ENCODE measurements at regions not wholly inside any gene's neighbourhood (a gene's known extent, or its start where the extent isn't known, plus 50 kb on each side); places are given as distances from the start of the nearest gene placed in this dataset.

- H3K27me3 Mint-ChIP-seq (ENCODE audit: unreplicated experiment) = no peaks in the 10 kb centered on the region
- no peak overlapping the region for H3K27ac Mint-ChIP-seq (ENCODE audit: unreplicated experiment)
- no peak overlapping the region for H3K4me3 Mint-ChIP-seq (ENCODE audit: unreplicated experiment)
- no peaks in the 10 kb centered on the region for H3K4me1 Mint-ChIP-seq (ENCODE audit: unreplicated experiment)
- no peaks in the 10 kb centered on the region for H3K9me3 Mint-ChIP-seq (ENCODE audit: unreplicated experiment)
- TF ChIP-seq CTCF (IDR thresholded peaks at IDR 0.05; ENCODE audit: unreplicated experiment) = no peak
- no peaks in the 10 kb centered on the region for H3K36me3 Mint-ChIP-seq (ENCODE audit: low read depth, unreplicated experiment)
- no peak for DNase-seq (ENCODE audit: low spot score)
These were observed 78.2 kb downstream of the PTHLH start for GRCh38 chr12:27894309-27894708.

GRCh38 chr12:27879708-27880107 lies 92.8 kb downstream of the PTHLH start:
- peaks cover 19% of the 10 kb centered on the region for H3K4me1 Mint-ChIP-seq (ENCODE audit: unreplicated experiment)
- DNase-seq (ENCODE audit: low spot score) = no peak
- H3K4me3 Mint-ChIP-seq (ENCODE audit: unreplicated experiment) = no peak overlapping the region
- H3K36me3 Mint-ChIP-seq (ENCODE audit: low read depth, unreplicated experiment) = no peaks in the 10 kb centered on the region
- H3K27me3 Mint-ChIP-seq (ENCODE audit: unreplicated experiment) = no peaks in the 10 kb centered on the region
- no peak for TF ChIP-seq CTCF (IDR thresholded peaks at IDR 0.05; ENCODE audit: unreplicated experiment)
- H3K9me3 Mint-ChIP-seq (ENCODE audit: unreplicated experiment) = no peaks in the 10 kb centered on the region
- H3K27ac Mint-ChIP-seq (ENCODE audit: unreplicated experiment) = peak overlapping the region; percentile 76

GRCh38 chr12:27875677-27876076 lies 95.6 kb upstream of the MANSC4 start:
- peaks cover 16% of the 10 kb centered on the region for H3K4me1 Mint-ChIP-seq (ENCODE audit: unreplicated experiment)
- no peak for DNase-seq (ENCODE audit: low spot score)
- H3K27me3 Mint-ChIP-seq (ENCODE audit: unreplicated experiment) = no peaks in the 10 kb centered on the region
- no peak for TF ChIP-seq CTCF (IDR thresholded peaks at IDR 0.05; ENCODE audit: unreplicated experiment)
- H3K4me3 Mint-ChIP-seq (ENCODE audit: unreplicated experiment) = no peak overlapping the region
- no peak overlapping the region for H3K27ac Mint-ChIP-seq (ENCODE audit: unreplicated experiment)
- no peaks in the 10 kb centered on the region for H3K36me3 Mint-ChIP-seq (ENCODE audit: low read depth, unreplicated experiment)
- no peaks in the 10 kb centered on the region for H3K9me3 Mint-ChIP-seq (ENCODE audit: unreplicated experiment)

- Mint-ChIP-seq H3K36me3 (ENCODE audit: low read depth, unreplicated experiment) (no peaks in the 10 kb centered on the region), H3K9me3 (ENCODE audit: unreplicated experiment) (no peaks in the 10 kb centered on the region), H3K4me1 (ENCODE audit: unreplicated experiment) (no peaks in the 10 kb centered on the region), H3K27me3 (ENCODE audit: unreplicated experiment) (no peaks in the 10 kb centered on the region), H3K4me3 (ENCODE audit: unreplicated experiment) (no peak overlapping the region), H3K27ac (ENCODE audit: unreplicated experiment) (no peak overlapping the region)
- TF ChIP-seq CTCF (IDR thresholded peaks at IDR 0.05; ENCODE audit: unreplicated experiment) = no peak
- no peak for DNase-seq (ENCODE audit: low spot score)
These were observed 93.0 kb upstream of the MANSC4 start for GRCh38 chr12:27873010-27873409.

- Mint-ChIP-seq H3K27ac (ENCODE audit: unreplicated experiment) (no peak overlapping the region), H3K9me3 (ENCODE audit: unreplicated experiment) (no peaks in the 10 kb centered on the region), H3K36me3 (ENCODE audit: low read depth, unreplicated experiment) (no peaks in the 10 kb centered on the region), H3K4me3 (ENCODE audit: unreplicated experiment) (no peak overlapping the region), H3K27me3 (ENCODE audit: unreplicated experiment) (no peaks in the 10 kb centered on the region), H3K4me1 (ENCODE audit: unreplicated experiment) (no peaks in the 10 kb centered on the region)
- no peak for DNase-seq (ENCODE audit: low spot score)
- TF ChIP-seq CTCF (IDR thresholded peaks at IDR 0.05; ENCODE audit: unreplicated experiment) = no peak
These were observed 91.9 kb upstream of the MANSC4 start for GRCh38 chr12:27871946-27872345.

All from endothelial cell (in vitro differentiated cells).